Coronary artery (tissue), 2 donors: ENCODE measurements at regions not wholly inside any gene's neighbourhood (a gene's known extent, or its start where the extent isn't known, plus 50 kb on each side); places are given as distances from the start of the nearest gene placed in this dataset.

Experiments
- DNase-seq: peaks from one replicate; pipeline ENCODE4 v3.0.0-alpha.2; 2017; ENCODE audit warnings: low spot score
- H3K27ac ChIP-seq, 2 donors: fragments of 200-600 bp; sonication (generic); one replicate each; pipeline ENCODE4 v1.5.1; 2016 to 2019
- H3K4me3 ChIP-seq: fragments of 200-600 bp; sonication (generic); 2 replicates; pipeline ENCODE4 v1.5.1; 2016; ENCODE audit warnings: mild to moderate bottlenecking, moderate library complexity
- CTCF ChIP-seq: fragments of 200-600 bp; sonication (generic); IDR thresholded peaks from one replicate; pipeline ENCODE4 v1.5.1; 2019; ENCODE audit warnings: antibody characterized with exemption

DNA sequence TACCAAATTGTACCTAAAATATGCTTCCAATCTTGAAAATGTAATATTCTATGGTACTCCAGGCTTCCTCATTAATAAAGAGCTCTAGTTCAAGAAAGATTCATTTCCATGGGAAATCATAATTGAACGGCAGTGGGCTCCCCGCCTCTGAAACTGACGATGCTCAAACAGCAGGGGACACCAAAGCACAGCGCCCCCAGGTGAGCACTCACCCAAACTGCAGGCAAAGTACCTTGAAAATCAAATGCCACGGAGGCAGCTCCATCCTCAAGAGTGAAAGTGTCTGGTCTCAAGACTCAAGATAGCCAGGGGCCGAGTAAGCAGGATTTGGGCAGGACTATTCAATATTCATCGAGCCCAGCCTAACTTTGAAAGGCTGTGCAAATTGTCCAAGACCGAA lies 217.4 kb upstream of the TNRC6C start:
- TF ChIP-seq CTCF, result no peak

DNA sequence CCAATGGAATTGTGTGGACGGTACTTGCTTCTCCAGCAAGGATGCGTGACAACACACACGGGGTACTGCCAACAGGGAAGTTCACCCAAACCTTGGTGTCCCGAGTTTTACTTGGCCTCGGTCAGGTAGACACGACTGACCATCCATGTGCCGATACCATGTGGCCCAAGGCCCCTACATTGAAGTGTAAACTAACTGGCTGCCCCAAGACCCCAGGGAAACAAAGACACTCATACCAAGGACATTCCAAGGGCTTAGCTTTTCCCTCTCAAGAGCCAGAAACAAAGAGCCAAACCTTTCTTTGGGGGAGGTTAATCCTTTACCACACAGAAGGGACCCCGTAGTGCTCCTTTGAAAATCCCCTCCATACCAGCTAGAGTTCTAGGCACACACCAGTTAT lies 215.9 kb upstream of the TNRC6C start:
- no peak overlapping the region for H3K27ac ChIP-seq
- DNase-seq, result no peak
- H3K4me3 ChIP-seq, result no peak overlapping the region
- TF ChIP-seq CTCF, result no peak

More for the DNA sequence above, 217.4 kb upstream of the TNRC6C start:
- Histone ChIP-seq H3K4me3 (no peak overlapping the region), H3K27ac (no peak overlapping the region)
- peak; percentile 35 for DNase-seq

DNA sequence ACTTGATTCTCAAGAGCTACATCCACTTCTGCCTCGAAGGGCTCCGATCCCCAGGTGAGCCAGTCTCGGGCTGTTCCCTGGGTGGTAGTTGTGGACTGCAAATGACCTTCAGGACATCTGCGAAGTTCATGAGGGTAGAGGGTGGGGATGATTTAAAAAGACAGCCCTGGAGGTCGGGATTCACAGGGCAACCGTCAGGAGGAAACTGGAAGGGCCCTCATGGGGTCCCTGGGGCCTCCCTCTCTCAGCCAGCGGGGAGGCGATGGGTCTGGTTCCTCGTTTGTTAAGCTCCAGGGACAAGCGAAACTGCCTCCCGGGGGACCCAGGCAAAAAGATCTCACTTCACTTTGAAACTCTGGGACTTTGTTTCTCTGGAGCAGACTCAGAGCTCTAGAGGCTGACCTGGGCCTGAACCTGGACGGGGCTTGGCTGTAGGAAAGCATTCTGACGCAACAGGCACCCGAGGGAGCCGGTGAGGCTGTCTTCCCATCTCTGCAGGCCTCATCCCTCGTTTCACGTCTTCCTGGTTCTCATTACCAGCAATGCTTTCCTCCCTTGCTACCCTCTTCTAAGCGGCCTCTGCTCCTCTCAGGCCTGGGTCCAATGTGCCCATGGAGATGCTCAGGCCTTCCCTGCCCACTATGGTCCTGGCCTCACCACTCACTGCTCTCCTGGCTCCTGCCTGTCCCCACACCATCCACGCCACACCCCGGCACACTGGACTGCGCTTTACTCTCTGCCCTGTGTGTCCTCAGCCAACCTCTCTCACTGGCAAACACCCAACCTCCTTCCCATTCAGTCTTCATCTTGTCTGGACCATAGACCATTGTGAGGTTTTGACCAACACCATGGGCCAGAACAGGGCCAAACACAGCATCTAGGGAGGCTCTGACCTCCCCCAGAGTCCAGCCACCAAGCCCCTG lies 214.2 kb upstream of the TNRC6C start:
- no peak for TF ChIP-seq CTCF
- no peak for DNase-seq
- Histone ChIP-seq H3K4me3 (no peak overlapping the region), H3K27ac (no peak overlapping the region)

- TF ChIP-seq CTCF, result no peak
- no peak overlapping the region for H3K27ac ChIP-seq
- no peak overlapping the region for H3K4me3 ChIP-seq
- no peak for DNase-seq
These were observed 212.8 kb upstream of the TNRC6C start for GRCh38 chr17:77745702-77746101.

- Histone ChIP-seq H3K4me3 (no peak overlapping the region), H3K27ac (no peak overlapping the region)
- DNase-seq, result no peak
- TF ChIP-seq CTCF, result no peak
These were observed 212.1 kb upstream of the TNRC6C start for GRCh38 chr17:77746393-77746792.

DNA sequence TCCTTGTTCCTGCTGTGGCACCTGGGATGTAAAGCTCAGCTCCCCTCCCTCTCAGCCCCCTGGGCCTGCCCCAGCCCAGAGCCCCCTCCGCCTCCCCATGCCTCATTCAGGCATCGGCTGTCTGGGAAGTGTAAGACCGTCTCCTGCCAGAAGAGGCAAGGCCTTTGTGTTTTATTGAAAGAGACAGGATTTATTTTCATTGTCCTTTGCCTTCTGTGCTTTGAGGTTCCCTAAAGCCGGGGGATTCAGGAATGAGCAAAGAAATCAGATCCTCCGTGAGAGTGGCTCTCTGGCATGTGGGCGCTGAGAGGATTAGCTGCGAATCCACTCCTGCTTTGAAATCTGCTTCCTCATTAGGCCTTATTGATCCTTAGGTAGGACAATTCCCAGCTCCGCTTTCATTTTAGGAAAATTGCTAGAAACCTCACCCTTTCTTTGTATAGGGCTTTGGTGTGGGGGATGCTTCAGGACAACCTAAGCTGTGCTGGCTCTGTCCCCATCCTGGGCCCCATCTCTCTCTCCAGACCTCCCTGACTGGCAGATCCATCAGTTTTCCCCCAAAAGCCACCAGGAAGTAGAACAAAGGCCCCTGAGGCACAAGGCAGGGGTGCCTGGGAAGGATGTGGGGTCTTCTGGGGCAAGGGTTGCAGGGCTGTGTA lies 211.5 kb upstream of the TNRC6C start:
- no peak overlapping the region for H3K27ac ChIP-seq
- no peak for DNase-seq
- no peak for TF ChIP-seq CTCF

More for the DNA sequence above, 211.5 kb upstream of the TNRC6C start:
- H3K4me3 ChIP-seq, result no peak overlapping the region
